ENCODE measurements at regions not wholly inside any gene's neighbourhood (a gene's known extent, or its start where the extent isn't known, plus 50 kb on each side); places are given as distances from the start of the nearest gene placed in this dataset.

- TF ChIP-seq BRF2 (CRISPR knock-in tag; IDR thresholded peaks at IDR 0.05) (no peak), ZNF800 (CRISPR knock-in tag; IDR thresholded peaks at IDR 0.05) (no peak), THAP8 (CRISPR knock-in tag; IDR thresholded peaks at IDR 0.05; ENCODE audit: borderline replicate concordance) (no peak), CTCF (CRISPR knock-in tag; IDR thresholded peaks at IDR 0.05) (no peak), FOXA3 (CRISPR knock-in tag; IDR thresholded peaks at IDR 0.05) (peak; percentile 90), SRY (CRISPR knock-in tag; IDR thresholded peaks at IDR 0.05) (no peak), ZNF605 (CRISPR knock-in tag; IDR thresholded peaks at IDR 0.05) (no peak), KMT2B (CRISPR knock-in tag; IDR thresholded peaks at IDR 0.05) (no peak), HOXA3 (CRISPR knock-in tag; IDR thresholded peaks at IDR 0.05) (no peak), ZIK1 (CRISPR knock-in tag; IDR thresholded peaks at IDR 0.05; ENCODE audit: borderline replicate concordance, low read depth) (no peak), SOX5 (CRISPR knock-in tag; IDR thresholded peaks at IDR 0.05; ENCODE audit: borderline replicate concordance) (peak; percentile 50; the same call in 1 of the 2 replicates), ZNF746 (CRISPR knock-in tag; IDR thresholded peaks at IDR 0.05) (no peak), ZNF792 (CRISPR knock-in tag; IDR thresholded peaks at IDR 0.05) (0 out of 2 replicates have a peak, but pooled peaks have one; percentile 23), KDM6A (CRISPR knock-in tag; IDR thresholded peaks at IDR 0.05; ENCODE audit: low read depth) (peak; percentile 32; the same call in 1 of the 2 replicates)
These were observed 68.2 kb downstream of the OXGR1 start for GRCh38 chr13:96925916-96926628.
